GM21723 (cell line): ENCODE measurements at regions not wholly inside any gene's neighbourhood (a gene's known extent, or its start where the extent isn't known, plus 50 kb on each side); places are given as distances from the start of the nearest gene placed in this dataset.

ENCODE experiments used
- ATAC-seq: cut with Tn5 transposase; IDR thresholded peaks from one replicate; pipeline ENCODE4 v1.9.1; 2021; ENCODE audit warnings: mild to moderate bottlenecking, moderate library complexity; ENCODE audit not compliant: unreplicated experiment

DNA sequence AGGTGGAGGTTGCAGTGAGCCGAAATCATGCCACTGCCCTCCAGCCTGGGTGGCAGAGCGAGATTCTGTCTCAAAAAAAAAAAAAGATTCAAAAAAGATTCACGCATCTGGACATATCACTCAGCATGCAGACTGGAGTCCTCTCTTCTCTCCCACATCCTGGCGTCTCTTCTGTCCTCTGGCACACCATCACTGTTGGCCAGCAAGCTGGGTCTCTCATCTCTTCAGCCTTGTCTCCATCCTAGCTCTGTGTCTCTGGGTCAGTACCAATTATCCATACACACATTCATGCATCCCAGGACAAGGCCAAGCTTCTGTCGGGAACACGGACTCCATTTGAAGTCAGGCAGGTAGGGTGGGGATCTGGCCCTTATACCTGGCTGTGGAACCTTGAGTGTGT lies 105.5 kb upstream of the MAP1LC3B2 start:
- ATAC-seq = no peak

DNA sequence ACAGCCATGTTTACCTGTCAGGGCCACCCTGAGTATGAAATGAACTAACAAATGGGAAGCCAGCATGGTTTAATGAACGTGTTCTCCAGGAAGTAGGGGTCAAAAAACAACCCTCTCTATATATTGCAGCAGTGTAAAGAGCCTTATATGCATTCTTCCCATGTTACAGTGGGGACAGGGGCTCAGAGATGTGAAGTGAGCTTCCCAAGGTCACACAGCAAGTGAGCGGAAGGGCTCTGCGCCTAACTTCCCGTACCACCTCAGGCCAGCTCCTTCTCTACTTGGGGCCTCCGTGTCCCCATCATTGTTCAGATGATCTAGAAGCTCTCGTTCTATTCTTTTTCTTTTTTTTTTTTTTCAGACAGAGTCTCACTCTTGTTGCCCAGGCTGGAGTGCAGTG lies 105.1 kb upstream of the MAP1LC3B2 start:
- ATAC-seq = no peak

DNA sequence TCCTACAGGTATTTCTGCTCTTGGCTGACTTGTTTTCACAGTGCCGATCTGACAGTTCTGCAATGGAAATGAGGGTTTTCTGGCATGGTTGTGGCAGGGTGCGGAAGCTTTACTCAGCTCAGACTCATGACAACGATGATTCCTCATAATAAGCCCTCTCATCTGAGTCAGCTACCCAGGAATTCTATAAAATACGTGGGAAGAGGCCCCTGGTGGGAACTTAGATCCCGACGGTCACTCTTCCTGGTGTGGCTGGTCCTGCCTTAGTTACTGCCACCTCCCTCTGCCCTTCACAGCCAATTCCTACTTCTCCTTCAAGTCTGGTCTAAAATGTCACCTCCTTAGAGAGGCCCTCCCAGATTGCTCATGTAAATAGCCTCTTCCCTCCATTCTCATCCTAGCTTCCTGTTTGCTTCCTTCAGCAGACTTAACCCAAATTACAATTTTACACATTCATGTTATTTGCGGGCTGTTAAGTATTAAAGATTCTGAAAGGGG lies 104.2 kb upstream of the MAP1LC3B2 start:
- ATAC-seq = no peak

DNA sequence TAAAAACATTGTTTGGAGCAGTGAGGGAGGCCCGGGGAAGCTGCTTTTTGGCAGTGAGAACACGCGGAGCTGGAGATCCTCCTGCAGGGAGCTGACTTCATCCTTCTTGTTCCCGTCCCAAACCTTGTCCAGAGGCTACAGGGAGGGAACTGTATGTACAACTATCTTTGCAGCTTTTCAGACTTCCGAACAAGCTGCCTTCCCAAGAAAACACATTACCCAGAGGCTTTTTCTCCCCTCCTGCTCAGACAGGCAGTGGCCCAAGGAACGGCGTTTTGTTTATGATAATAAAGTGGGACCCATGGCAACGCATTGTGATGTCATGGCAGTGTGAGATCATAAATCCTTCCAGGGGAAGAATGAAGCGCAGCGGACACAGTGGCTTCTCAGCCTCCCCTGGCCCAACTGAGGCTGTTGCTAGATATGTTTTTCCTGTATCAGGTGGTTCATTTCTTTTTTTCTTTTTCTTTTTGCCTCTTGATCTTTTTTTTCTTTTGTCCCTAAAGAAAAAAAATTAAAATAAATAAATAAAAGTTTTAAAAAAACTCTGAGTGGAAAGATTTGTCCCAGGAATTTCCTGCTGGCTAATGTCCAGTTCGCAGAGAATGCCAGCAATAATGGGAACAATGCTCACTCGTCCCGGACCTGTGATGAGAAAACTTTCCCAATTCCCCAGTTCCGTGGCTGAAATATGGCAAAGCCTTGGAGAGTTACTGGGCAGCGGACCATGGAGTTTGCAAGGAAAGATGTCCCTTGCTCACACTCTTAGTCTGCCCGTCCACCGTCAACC lies 103.4 kb upstream of the MAP1LC3B2 start:
- ATAC-seq = no peak

DNA sequence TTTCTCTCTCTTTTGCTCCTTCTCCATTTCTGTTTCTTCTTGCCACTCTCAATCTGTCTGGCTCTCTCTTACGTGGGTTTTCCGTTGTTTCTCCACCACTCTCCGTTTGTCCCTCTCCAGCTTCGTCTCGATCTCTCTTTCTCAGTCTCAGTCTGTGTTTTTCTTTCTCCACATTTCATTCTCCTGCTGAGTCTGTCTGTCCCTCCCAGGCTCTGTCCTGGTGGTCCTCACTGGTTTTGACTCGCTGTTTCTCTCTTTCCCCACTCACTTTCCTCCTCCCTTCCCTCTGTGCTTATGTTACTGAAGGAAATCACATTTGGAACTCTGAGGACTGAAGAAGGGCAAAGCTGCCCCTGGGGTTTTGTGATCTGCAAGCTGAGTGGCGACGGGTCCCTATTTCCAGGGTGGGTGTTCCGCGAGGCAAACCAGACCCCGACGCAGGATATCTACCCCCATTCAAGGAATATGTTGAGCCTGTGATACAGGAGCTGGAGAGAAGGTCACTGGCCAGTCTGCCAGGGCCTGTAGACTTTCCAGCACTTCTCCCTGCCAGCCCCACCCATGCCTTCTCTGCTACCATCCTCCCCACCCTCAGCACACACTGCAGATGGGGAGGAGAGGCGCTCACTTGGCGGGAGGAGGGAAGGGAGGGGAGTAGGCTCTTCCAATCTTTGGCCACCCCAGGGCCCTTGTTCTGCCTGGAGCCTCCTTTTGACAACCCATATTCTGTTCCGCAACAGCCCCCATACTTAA lies 102.7 kb upstream of the MAP1LC3B2 start:
- no peak for ATAC-seq

DNA sequence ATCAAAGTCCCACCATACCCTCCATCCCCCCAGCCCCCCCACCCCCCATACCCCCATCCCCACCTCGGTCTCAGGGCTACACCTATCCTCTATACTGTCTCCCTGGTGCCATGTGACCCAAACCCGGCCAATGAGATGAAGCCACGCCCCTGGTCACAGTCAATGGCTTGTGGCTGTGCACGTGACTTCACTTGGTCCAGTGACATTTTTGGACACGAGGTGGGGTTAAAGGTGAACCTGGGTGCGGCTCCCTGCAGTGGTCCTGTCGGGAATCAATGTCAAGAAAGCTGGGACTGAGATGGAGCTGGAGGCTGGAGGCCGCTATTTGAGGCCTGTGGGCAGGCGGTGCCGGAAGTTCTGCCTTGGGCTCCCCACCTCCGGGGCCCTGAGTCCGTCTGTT lies 100.7 kb upstream of the MAP1LC3B2 start:
- no peak for ATAC-seq

DNA sequence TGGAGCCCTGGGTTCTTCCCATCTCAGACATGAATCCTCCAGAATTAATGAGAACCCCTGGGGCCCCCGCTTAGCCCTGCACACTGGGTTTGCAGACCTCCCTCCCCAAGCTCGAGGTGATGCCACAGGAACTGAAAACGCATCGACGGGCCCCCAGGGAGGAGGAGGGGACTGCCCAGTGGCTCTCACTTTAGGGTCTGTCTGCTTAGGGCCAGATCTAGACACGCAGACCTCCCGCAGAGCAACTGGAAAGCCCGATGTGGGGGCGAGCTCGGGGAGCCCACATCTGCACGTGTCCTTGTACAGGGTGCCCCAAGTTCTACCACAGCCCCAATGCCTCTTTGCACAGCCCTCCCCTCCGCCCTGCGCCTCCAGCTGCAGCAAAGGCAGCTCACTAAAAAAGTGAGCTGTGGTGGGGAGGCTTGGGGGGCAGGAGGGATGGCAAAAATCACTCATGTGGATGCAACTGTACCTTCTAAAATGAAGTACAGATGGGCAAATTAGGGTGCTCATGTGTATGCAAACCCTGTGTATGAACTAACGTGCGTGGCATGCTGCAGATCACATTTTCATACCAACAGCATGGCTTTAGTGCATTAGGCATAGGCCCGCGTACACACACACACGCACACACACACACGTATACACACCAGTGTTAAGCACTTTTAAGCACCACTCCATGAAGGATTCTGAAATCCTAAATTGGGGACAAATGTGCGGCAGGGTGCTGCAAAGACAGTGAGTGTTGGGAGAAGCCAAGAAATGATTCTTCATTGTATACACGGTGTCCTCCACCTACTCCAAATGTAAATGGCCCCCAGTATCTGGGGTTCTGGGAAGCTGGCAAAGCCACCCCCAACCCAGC lies 99.9 kb upstream of the MAP1LC3B2 start:
- ATAC-seq = no peak

DNA sequence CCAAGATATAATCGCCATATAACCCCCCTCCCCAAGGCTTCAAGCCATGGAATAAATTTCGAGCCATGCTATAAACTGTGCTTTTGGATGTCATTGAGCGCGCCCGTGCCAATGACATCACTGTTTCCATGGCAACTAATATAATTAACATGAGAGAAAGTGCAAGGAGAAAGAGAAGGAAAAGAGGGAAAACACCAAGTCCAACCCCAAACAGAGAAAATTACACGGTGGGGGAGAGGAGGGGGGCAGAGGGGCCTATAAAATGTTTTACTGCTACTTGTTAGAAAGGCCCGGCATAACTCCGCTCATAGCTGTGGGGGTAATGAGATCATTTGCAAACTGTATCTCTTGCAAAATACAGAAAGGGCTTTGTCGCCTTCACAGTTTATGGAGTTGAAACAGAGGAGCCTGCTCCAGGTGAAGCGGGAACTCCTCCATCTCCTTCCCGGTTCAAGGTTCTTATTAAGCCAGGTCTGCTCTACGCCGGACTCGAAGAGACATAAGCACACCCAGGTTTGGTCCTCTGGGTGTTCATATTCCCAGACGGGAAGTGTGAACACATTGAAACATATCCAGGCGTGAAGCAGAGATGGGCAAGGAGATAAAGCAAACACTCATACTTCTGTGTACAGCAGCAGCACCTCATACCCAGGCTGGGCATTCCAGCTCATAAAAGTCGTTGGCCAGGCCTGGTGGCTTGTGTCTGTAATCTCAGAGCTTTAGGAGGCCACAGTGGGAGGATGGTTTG lies 99.1 kb upstream of the MAP1LC3B2 start:
- ATAC-seq = no peak

DNA sequence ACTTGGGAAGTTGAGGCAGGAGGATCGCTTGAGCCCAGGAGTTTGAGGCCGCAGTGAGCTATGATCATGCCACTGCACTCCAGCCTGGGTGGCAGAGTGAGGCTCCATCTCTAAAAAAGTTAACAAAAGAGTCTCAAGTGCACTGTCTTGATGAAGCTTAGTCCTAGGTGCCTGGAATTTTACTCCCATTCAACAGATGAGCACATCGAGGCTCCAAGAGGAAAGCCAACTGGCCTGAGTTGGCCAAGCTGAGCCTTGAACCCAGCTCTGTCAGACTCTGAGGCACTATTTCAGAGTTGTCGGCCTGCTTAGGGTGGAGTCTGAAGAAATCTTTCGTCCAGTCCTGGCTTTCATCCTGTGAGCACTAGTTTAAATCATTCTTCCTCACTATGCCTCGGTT lies 98.1 kb upstream of the MAP1LC3B2 start:
- no peak for ATAC-seq

DNA sequence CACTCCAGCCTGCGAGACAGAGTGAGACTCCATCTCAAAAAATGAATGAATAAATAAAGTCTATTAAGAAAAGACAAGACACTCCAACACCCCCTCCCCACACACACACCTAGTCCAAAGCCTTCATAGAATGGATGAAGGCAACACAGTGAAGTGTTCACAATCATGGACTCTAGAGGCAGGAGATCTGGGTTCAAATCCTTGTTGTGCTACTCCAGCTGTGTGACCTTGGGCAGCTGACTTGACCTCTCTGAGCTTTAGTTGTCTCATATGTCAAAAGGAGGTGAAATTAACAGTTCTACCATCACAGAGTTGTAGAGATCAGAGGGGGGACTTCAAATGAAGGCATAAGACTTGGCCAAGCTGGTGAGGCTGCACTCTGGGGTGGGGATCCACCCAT lies 95.8 kb upstream of the MAP1LC3B2 start:
- no peak for ATAC-seq

DNA sequence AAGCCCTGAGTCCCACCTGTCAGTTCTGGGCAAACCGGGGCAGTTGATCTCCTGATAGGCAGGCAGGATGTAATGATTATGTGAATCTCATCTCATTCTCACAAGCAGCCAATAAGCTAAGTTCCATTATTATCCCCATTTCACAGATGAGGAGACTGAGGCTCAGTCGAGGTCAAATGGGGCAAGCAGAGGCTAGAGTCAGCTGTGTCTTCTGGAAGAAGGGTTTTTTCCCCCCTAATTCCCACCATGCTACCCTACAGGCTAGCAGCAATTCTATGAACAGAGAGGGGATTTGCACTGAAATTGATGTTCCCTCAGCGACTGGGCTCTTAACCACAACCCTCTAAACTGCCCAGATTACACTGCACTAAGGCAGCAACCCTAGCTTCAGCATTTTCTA lies 93.8 kb upstream of the MAP1LC3B2 start:
- no peak for ATAC-seq

DNA sequence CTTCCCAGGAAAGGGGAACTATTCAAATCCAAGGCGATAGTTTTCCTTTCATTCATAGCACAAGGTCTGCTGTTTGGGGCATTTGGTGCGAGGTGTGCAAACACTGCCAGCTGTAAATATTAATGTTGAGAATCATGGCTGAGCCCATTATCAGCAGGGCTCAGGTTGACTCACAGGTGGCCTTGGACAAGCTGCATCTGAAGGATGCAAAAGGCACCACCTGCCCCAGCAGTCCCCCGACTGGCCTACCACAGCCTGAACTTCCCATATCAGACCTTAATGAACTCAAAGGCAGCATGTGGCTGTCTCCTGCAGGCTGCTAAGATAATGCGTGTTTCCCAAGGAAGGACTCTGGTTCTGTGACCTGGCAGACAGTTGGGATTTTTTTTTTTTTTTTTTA lies 93.3 kb upstream of the MAP1LC3B2 start:
- no peak for ATAC-seq

DNA sequence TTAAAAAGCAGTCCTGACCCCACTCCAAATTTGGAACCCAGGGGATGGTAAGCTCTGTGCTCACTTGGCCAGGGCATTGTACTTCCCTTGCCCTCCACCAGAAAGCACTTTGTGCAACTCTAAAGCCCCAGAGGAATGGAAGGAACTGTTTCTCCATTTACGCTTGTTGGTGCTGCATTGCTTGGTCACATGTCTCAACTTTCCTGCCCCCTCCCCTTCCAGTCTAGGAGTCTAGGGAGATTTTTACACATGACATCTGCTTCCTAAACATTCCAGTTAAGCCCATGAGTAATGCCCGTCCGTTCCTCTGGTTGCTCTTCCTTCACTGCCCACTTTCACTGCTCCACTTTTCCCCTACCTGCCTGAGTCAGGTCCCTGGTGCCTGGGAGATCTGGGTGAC lies 92.6 kb upstream of the MAP1LC3B2 start:
- no peak for ATAC-seq

DNA sequence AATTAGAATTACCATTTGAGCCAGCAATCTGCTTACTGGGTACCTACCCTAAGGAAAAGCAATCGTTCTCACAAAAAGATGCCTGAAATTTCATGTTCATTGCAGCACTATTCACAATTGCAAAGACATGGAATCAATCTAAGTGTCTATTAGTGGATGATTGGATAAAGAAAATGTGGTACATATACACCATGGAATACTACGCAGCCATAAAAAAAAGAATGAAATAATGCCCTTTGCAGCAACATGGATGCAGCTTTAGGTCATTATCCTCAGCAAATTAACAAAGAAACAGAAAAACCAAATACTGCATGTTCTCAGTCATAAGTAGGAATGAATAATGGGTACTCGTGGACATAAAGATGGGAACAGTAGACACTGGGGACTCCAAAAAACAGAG lies 89.8 kb upstream of the MAP1LC3B2 start:
- ATAC-seq = no peak

DNA sequence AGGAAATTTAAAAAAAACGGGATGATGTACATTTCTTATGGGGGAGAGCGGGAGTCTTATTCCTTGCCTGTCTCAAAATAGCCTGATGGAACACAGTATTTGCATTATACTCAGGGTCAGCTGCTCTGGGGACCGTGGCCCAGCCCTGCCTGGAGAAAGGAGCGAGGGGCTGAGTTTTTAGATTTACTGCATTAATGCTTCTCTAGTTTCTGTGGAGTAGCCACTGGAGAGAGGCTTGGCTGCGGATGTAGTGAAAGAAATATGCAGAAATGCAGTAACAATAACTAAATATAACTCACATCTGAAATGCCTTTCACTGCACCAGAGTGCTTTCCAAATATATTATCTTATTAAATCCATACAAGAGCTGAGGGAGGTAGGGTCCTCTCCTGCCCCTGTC lies 87.6 kb upstream of the MAP1LC3B2 start:
- no peak for ATAC-seq

DNA sequence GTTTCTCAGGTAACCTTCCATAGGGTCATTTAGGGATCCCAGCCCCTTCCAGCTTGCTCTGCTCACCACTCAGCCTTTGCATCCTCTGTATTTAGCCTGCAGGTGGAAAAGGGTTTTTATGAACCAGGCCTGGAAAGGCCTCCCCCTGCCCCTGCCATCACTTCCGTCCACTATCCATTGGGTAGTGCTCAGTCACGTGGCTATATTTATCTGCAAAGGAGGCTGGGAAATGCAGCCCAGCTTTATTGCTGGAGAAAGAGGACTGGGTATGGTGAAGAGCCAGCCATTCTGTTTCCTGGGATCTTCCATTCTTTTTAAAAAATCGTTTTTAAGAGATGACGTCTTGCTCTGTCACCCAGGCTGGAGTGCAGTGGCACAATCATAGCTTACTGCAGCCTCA lies 87.0 kb upstream of the MAP1LC3B2 start:
- no peak for ATAC-seq

DNA sequence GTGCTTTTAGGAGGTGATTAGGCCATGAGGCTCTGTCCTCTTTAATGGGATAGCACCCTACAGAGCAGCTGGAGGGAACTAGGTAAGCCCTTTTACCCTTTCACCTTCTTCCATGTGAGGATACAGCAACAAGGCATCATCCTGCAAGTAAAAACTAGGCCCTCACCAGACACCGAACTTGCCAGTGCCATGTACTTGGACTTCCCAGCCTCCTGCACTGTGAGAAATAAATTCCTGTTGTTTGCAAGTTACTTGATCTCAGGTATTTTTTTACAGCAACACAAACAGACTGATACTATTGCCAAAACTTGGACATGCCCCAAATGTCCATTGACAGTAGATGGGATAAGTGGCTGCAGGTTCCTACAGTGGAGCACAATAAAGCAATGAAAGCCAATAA lies 85.8 kb upstream of the MAP1LC3B2 start:
- ATAC-seq = no peak

DNA sequence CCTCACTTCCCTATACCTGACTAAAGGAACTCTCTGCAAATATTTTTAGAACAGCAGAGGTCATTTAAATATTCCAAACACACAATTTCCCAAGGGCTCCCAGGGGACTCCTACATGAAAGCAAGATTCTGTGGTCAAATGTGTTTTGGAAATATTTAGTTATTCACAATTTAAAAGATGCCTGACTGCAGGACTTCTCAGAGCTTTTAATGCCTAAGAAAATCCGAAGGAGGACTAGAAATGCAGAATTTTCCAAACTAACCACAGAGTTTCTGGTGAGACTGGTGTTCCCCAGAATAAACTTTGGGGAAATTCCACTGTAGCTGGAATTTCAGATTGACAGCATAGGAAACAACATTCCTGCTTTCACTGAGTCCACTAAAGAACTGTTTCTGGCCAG lies 84.8 kb upstream of the MAP1LC3B2 start:
- no peak for ATAC-seq

DNA sequence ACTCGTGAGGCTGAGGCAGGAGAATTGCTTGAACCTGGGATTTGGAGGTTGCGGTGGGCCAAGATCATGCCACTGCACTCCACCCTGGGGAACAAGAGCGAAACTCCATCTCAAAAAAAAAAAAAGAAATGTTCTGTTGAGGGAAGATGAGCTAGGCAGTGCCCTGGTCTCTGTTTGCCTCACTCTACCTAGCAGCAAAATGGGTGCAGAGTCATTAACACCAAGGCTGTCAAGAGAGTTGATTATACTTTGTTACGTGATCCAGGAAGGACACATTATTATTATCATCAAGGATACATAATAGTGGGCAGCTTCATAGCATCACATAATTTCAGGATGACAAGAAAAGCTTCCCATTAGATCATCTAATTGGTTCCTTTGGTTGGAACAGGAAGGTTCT lies 84.3 kb upstream of the MAP1LC3B2 start:
- ATAC-seq = no peak

DNA sequence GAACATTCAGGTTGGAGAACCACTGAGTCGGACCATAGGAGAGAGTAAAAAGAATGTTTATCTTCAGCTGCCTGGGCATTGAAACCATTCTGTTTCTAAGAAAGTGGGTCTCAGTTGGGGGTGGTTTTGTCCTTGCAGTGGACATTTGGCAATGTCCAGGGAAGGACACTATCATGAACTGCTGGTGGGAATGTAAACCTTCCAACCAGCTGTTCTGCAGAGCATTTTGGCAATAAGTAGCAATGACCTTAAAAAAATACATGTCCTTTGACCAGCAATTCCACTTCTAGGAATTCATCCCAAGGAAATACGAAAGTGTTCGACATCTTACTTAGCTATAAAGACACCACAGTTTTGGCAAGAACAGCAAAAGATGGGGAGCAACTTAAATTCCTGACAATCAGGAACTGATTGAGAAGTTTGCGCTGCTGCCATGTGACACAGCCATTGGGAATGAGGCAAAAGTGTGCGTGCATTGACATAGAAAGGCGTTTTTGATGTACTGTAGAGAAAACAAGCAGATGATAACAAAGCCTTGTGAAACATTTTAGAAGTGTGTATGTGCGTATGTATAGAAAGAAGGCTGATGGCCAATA lies 82.9 kb upstream of the MAP1LC3B2 start:
- ATAC-seq = no peak
